ENCODE measurements at regions not wholly inside any gene's neighbourhood (a gene's known extent, or its start where the extent isn't known, plus 50 kb on each side); places are given as distances from the start of the nearest gene placed in this dataset.

GRCh38 chr6:88513471-88513870 lies 347.3 kb upstream of the CNR1 start:
- TF ChIP-seq CTCF (IDR thresholded peaks at IDR 0.05; ENCODE audit: insufficient read depth, low read depth, low read length) (no peak), EZH2 (IDR thresholded peaks at IDR 0.05; ENCODE audit: insufficient read depth, low read length) (no peak)

All from astrocyte (in vitro differentiated cells and primary cell).